Vagina (tissue), 2 donors: ENCODE measurements at regions not wholly inside any gene's neighbourhood (a gene's known extent, or its start where the extent isn't known, plus 50 kb on each side); places are given as distances from the start of the nearest gene placed in this dataset.

Source experiments
- CTCF ChIP-seq, 3 experiments: fragments of 450-650 bp in 2 of 3; fragments of 200-600 bp in 1 of 3; sonication (generic) in 1 of 3; IDR thresholded peaks; one replicate each; pipeline ENCODE4 v1.5.1; 2017 to 2019; ENCODE audit warnings: antibody characterized with exemption in 3 of 3, mild to moderate bottlenecking in 2 of 3, moderate library complexity in 2 of 3
- POLR2AphosphoS5 ChIP-seq, 2 donors: sonication (generic); formaldehyde crosslinking; IDR thresholded peaks; one replicate each; pipeline ENCODE4 v1.9.0; 2017; ENCODE audit warnings: antibody characterized with exemption in 2 of 2, mild to moderate bottlenecking in 2 of 2, low read depth in 1 of 2; ENCODE audit not compliant: insufficient read depth in 1 of 2

- no peak for TF ChIP-seq CTCF (IDR thresholded peaks at IDR 0.05)
- no peak for TF ChIP-seq POLR2AphosphoS5 (IDR thresholded peaks at IDR 0.05; ENCODE audit: insufficient read depth in 1 of 2, low read depth in 1 of 2)
These were observed 523.2 kb downstream of the TNS1 start for GRCh38 chr2:217479566-217479965.
